ENCODE measurements at regions not wholly inside any gene's neighbourhood (a gene's known extent, or its start where the extent isn't known, plus 50 kb on each side); places are given as distances from the start of the nearest gene placed in this dataset.

DNA sequence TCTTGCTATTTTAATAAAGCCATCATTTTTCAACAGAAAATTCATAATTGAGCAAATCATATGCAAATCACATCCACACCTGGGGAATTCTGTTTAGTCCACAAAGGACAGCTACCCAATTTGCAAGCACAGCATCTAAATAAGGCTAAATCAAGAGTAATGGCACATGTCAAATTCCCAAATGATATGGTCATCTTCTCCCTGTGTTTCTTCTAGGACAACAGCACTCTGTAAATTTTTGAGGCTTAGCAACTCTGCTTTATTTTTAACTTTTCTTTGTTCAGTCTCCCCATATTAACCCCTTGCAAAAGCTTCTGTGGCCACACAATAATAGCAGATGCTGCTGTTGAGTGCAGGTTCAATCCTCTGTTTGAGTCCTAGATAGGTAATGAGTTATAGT lies 155.6 kb upstream of the DAAM1 start (continued):
- TF ChIP-seq, protein P1, sequence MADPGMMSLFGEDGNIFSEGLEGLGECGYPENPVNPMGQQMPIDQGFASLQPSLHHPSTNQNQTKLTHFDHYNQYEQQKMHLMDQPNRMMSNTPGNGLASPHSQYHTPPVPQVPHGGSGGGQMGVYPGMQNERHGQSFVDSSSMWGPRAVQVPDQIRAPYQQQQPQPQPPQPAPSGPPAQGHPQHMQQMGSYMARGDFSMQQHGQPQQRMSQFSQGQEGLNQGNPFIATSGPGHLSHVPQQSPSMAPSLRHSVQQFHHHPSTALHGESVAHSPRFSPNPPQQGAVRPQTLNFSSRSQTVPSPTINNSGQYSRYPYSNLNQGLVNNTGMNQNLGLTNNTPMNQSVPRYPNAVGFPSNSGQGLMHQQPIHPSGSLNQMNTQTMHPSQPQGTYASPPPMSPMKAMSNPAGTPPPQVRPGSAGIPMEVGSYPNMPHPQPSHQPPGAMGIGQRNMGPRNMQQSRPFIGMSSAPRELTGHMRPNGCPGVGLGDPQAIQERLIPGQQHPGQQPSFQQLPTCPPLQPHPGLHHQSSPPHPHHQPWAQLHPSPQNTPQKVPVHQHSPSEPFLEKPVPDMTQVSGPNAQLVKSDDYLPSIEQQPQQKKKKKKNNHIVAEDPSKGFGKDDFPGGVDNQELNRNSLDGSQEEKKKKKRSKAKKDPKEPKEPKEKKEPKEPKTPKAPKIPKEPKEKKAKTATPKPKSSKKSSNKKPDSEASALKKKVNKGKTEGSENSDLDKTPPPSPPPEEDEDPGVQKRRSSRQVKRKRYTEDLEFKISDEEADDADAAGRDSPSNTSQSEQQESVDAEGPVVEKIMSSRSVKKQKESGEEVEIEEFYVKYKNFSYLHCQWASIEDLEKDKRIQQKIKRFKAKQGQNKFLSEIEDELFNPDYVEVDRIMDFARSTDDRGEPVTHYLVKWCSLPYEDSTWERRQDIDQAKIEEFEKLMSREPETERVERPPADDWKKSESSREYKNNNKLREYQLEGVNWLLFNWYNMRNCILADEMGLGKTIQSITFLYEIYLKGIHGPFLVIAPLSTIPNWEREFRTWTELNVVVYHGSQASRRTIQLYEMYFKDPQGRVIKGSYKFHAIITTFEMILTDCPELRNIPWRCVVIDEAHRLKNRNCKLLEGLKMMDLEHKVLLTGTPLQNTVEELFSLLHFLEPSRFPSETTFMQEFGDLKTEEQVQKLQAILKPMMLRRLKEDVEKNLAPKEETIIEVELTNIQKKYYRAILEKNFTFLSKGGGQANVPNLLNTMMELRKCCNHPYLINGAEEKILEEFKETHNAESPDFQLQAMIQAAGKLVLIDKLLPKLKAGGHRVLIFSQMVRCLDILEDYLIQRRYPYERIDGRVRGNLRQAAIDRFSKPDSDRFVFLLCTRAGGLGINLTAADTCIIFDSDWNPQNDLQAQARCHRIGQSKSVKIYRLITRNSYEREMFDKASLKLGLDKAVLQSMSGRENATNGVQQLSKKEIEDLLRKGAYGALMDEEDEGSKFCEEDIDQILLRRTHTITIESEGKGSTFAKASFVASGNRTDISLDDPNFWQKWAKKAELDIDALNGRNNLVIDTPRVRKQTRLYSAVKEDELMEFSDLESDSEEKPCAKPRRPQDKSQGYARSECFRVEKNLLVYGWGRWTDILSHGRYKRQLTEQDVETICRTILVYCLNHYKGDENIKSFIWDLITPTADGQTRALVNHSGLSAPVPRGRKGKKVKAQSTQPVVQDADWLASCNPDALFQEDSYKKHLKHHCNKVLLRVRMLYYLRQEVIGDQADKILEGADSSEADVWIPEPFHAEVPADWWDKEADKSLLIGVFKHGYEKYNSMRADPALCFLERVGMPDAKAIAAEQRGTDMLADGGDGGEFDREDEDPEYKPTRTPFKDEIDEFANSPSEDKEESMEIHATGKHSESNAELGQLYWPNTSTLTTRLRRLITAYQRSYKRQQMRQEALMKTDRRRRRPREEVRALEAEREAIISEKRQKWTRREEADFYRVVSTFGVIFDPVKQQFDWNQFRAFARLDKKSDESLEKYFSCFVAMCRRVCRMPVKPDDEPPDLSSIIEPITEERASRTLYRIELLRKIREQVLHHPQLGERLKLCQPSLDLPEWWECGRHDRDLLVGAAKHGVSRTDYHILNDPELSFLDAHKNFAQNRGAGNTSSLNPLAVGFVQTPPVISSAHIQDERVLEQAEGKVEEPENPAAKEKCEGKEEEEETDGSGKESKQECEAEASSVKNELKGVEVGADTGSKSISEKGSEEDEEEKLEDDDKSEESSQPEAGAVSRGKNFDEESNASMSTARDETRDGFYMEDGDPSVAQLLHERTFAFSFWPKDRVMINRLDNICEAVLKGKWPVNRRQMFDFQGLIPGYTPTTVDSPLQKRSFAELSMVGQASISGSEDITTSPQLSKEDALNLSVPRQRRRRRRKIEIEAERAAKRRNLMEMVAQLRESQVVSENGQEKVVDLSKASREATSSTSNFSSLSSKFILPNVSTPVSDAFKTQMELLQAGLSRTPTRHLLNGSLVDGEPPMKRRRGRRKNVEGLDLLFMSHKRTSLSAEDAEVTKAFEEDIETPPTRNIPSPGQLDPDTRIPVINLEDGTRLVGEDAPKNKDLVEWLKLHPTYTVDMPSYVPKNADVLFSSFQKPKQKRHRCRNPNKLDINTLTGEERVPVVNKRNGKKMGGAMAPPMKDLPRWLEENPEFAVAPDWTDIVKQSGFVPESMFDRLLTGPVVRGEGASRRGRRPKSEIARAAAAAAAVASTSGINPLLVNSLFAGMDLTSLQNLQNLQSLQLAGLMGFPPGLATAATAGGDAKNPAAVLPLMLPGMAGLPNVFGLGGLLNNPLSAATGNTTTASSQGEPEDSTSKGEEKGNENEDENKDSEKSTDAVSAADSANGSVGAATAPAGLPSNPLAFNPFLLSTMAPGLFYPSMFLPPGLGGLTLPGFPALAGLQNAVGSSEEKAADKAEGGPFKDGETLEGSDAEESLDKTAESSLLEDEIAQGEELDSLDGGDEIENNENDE (IDR thresholded peaks at IDR 0.05; ENCODE audit: insufficient replicate concordance, low read length), result no peak
- TF ChIP-seq JUND (IDR thresholded peaks at IDR 0.05; ENCODE audit: low read length) (no peak), RFX5 (IDR thresholded peaks at IDR 0.05; ENCODE audit: borderline replicate concordance, low read depth, low read length) (no peak), RAD21 (IDR thresholded peaks at IDR 0.05 in 1 of 2, conservative IDR thresholded peaks at IDR 0.05 in 1 of 2; ENCODE audit: low read depth in 2 of 2, low read length in 2 of 2) (no peak)
